PC-9 (cell line): ENCODE measurements at regions not wholly inside any gene's neighbourhood (a gene's known extent, or its start where the extent isn't known, plus 50 kb on each side); places are given as distances from the start of the nearest gene placed in this dataset.

Source experiments
- CTCF ChIP-seq: fragments of 200-600 bp; sonication (generic); conservative IDR thresholded peaks from 2 replicates; pipeline ENCODE4 v1.6.1; 2017; ENCODE audit warnings: mixed run types, antibody characterized with exemption, mild to moderate bottlenecking, moderate library complexity
- EZH2 ChIP-seq: fragments of 200-600 bp; sonication (generic); IDR thresholded peaks from 2 replicates; pipeline ENCODE4 v1.8.0; 2017; ENCODE audit warnings: antibody characterized with exemption, low read depth

DNA sequence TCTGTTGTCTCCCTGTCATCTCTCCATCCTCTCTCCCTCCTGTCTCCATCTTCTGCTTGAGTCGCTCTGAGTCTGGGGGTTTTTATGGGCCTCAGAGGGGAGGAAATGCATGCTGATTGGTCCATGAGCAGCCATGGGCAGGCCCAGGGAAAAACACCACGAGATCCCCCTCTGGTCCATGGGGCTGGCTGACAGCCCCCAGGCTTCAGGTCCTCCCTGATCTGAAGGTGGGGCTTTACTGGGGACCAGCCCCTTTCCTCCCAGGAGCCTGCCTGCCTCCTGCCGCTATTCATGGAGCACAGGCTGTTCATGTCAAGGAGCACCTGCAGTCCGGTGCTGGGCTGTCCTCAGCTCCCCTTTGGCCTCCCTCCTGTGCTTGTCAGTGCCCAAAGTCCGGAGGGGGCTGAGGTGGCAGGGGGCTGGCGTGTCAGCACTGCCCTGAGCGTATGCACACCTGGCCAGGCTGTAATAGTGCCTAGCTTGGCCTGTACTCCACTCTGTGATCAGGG, 59.6 kb upstream of the DLX2 start:
- TF ChIP-seq CTCF (no peak), EZH2 (no peak)
